HG03460 (cell line): ENCODE measurements at regions not wholly inside any gene's neighbourhood (a gene's known extent, or its start where the extent isn't known, plus 50 kb on each side); places are given as distances from the start of the nearest gene placed in this dataset.

Experiments used
- ATAC-seq: cut with Tn5 transposase; IDR thresholded peaks from one replicate; pipeline ENCODE4 v1.9.1; 2021; ENCODE audit not compliant: unreplicated experiment

GRCh38 chr1:232386294-232386693 is 243.6 kb downstream of the SIPA1L2 start:
- ATAC-seq, result no peak

GRCh38 chr1:232385221-232385620 is 244.7 kb downstream of the SIPA1L2 start:
- ATAC-seq, result no peak

- ATAC-seq, result no peak
These were observed 245.6 kb downstream of the SIPA1L2 start for GRCh38 chr1:232384171-232384883.

GRCh38 chr1:232383455-232384123 is 246.3 kb downstream of the SIPA1L2 start:
- no peak for ATAC-seq

- ATAC-seq, result no peak
These were observed 247.3 kb downstream of the SIPA1L2 start for GRCh38 chr1:232382671-232383070.

- ATAC-seq, result no peak
These were observed 248.4 kb downstream of the SIPA1L2 start for GRCh38 chr1:232381394-232382100.

- no peak for ATAC-seq
These were observed 249.3 kb downstream of the SIPA1L2 start for GRCh38 chr1:232380596-232380995.

- no peak for ATAC-seq
These were observed 249.8 kb downstream of the SIPA1L2 start for GRCh38 chr1:232380131-232380530.

- no peak for ATAC-seq
These were observed 250.9 kb downstream of the SIPA1L2 start for GRCh38 chr1:232379063-232379434.

- ATAC-seq, result no peak
These were observed 251.5 kb downstream of the SIPA1L2 start for GRCh38 chr1:232378266-232379062.

GRCh38 chr1:232377494-232377770 is 252.5 kb downstream of the SIPA1L2 start:
- ATAC-seq, result no peak

GRCh38 chr1:232376632-232377493 is 253.1 kb downstream of the SIPA1L2 start:
- ATAC-seq, result no peak

- no peak for ATAC-seq
These were observed 257.0 kb downstream of the SIPA1L2 start for GRCh38 chr1:232372841-232373440.

- ATAC-seq, result no peak
These were observed 257.5 kb downstream of the SIPA1L2 start for GRCh38 chr1:232372431-232372830.

- no peak for ATAC-seq
These were observed 260.3 kb downstream of the SIPA1L2 start for GRCh38 chr1:232369451-232370296.

GRCh38 chr1:232368821-232369321 is 261.1 kb downstream of the SIPA1L2 start:
- no peak for ATAC-seq

- ATAC-seq, result no peak
These were observed 262.6 kb downstream of the SIPA1L2 start for GRCh38 chr1:232367293-232367692.

GRCh38 chr1:232364654-232365382 is 265.1 kb downstream of the SIPA1L2 start:
- ATAC-seq, result no peak
